ENCODE measurements at regions not wholly inside any gene's neighbourhood (a gene's known extent, or its start where the extent isn't known, plus 50 kb on each side); places are given as distances from the start of the nearest gene placed in this dataset.

DNA sequence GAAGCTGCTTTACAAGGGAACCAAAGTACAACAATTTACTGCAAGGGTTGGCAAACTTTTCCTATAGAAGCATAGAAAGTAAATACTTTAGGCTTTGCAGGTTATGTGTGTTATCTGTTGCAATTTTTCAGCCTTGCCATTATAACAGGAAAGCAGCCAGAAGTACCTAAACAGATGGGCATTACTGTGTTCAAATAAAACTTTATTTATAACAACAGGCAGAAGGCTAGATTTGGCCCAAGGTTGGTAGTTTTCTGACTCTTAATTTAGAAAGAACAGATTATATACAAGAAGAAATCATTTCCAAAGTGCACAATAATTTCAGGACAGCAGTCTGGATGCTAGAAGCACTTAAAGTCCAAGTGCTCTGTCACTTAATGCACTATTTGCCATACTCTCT lies 307.1 kb downstream of the ANKRD7 start (continued):
- TF ChIP-seq, protein P1, sequence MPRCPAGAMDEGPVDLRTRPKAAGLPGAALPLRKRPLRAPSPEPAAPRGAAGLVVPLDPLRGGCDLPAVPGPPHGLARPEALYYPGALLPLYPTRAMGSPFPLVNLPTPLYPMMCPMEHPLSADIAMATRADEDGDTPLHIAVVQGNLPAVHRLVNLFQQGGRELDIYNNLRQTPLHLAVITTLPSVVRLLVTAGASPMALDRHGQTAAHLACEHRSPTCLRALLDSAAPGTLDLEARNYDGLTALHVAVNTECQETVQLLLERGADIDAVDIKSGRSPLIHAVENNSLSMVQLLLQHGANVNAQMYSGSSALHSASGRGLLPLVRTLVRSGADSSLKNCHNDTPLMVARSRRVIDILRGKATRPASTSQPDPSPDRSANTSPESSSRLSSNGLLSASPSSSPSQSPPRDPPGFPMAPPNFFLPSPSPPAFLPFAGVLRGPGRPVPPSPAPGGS (IDR thresholded peaks at IDR 0.05): no peak
- TF ChIP-seq CEBPB (IDR thresholded peaks at IDR 0.05) (no peak), MYC (IDR thresholded peaks at IDR 0.05; ENCODE audit: borderline replicate concordance, low read length) (no peak)

DNA sequence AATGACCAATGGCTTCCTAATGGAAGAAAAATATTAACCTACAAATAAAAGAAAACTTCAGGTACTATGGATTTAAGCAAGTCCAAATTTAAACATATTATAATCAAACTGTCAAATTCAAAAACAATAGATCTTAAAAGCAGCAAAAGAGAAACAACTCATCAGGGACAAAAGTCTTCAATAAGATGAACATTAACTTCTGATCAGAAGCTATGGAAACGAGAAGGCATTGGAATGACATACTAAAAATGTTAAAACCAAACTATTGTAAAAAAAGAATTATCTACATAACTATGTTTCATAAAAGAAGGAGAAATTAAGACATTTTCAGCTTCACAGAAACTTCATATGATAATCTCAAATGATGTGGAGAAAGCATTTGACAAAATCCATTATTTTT lies 334.7 kb downstream of the ANKRD7 start:
- Histone ChIP-seq H3K9me3 (no peaks in the 10 kb centered on the region), H3K4me1 (no peaks in the 10 kb centered on the region), H3K4me2 (no peak overlapping the region), H3K27ac (no peak overlapping the region), H3K4me3 (no peak overlapping the region)
- 0% methylated on average over 1 of the region's 1 CpG for WGBS (ENCODE audit: missing lambda C conversion rate)
- no peak for DNase-seq (ENCODE audit: low read depth in 1 of 2, low spot score in 1 of 2)
- ChIA-PET CTCF (no interaction called here), POLR2A (no interaction called here)
- ATAC-seq: no peak
- FAIRE-seq: no peak
- TF ChIP-seq, protein P2, sequence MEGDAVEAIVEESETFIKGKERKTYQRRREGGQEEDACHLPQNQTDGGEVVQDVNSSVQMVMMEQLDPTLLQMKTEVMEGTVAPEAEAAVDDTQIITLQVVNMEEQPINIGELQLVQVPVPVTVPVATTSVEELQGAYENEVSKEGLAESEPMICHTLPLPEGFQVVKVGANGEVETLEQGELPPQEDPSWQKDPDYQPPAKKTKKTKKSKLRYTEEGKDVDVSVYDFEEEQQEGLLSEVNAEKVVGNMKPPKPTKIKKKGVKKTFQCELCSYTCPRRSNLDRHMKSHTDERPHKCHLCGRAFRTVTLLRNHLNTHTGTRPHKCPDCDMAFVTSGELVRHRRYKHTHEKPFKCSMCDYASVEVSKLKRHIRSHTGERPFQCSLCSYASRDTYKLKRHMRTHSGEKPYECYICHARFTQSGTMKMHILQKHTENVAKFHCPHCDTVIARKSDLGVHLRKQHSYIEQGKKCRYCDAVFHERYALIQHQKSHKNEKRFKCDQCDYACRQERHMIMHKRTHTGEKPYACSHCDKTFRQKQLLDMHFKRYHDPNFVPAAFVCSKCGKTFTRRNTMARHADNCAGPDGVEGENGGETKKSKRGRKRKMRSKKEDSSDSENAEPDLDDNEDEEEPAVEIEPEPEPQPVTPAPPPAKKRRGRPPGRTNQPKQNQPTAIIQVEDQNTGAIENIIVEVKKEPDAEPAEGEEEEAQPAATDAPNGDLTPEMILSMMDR (IDR thresholded peaks at IDR 0.05): no peak
- TF ChIP-seq EHMT2 (IDR thresholded peaks at IDR 0.05; ENCODE audit: low read depth) (no peak), HOXA7 (CRISPR knock-in tag; IDR thresholded peaks at IDR 0.05) (no peak)

DNA sequence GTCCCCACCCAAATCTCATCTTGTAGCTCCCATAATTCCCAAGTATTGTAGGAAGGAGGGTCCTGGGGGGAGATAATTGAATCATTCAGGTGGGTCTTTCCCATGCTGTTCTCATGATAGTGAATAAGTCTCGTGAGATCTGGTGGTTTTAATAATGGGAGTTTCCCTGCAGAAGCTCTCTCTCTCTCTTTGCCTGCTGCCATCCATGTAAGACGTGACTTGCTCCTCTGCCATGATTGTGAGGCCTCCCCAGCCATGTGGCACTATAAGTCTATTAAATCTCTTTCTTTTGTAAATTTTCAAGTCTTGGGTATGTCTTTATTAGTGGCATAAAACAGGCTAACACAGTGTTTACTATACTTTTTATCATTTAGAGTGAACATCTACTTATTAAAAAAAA lies 338.8 kb downstream of the ANKRD7 start:
- H3K4me2 ChIP-seq: no peak overlapping the region
- no peak for FAIRE-seq
- TF ChIP-seq SREBF2 (IDR thresholded peaks at IDR 0.05) (no peak), NFE2L2 (conservative IDR thresholded peaks at IDR 0.05; ENCODE audit: low read length) (no peak), MAZ (IDR thresholded peaks at IDR 0.05; ENCODE audit: borderline replicate concordance, low read depth, low read length) (no peak), ZNF302 (CRISPR knock-in tag; IDR thresholded peaks at IDR 0.05) (no peak)
- TF ChIP-seq, protein P2 (IDR thresholded peaks at IDR 0.05): no peak
- TF ChIP-seq, protein P3, sequence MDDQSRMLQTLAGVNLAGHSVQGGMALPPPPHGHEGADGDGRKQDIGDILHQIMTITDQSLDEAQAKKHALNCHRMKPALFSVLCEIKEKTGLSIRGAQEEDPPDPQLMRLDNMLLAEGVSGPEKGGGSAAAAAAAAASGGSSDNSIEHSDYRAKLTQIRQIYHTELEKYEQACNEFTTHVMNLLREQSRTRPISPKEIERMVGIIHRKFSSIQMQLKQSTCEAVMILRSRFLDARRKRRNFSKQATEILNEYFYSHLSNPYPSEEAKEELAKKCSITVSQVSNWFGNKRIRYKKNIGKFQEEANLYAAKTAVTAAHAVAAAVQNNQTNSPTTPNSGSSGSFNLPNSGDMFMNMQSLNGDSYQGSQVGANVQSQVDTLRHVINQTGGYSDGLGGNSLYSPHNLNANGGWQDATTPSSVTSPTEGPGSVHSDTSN (IDR thresholded peaks at IDR 0.05): no peak
- no peak for DNase-seq (ENCODE audit: low read depth in 1 of 2, low spot score in 1 of 2)
- H3K9me3 ChIP-seq: no peaks in the 10 kb centered on the region
- no peak for ATAC-seq
- ChIA-PET POLR2A (no interaction called here), CTCF (no interaction called here)
- no peaks in the 10 kb centered on the region for H3K4me1 ChIP-seq
- H3K4me3 ChIP-seq: no peak overlapping the region
- WGBS (ENCODE audit: missing lambda C conversion rate): 4% methylated on average over 2 of the region's 2 CpGs
- no peak overlapping the region for H3K27ac ChIP-seq

DNA sequence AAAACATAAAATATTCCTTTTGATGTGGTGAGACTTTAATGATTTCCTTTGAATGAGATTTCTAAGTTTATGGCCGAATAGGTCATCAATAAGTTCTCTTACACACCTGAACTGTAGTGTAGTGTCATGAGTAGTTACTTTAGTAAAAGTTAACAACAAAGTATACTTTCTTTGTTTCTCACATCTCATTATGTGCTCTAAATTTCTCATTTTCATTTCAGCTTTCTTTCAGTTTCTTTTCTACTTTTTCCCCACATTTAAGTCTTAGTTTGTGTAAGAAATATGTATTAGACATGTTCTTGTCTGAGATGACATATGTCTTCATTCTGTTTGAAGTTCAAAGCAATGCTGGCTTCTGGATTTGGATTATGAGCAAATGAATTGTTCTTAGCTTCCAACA lies 348.1 kb downstream of the ANKRD7 start:
- CTCF ChIA-PET: no interaction called here
- H3K9me3 ChIP-seq: no peaks in the 10 kb centered on the region

More for the DNA sequence above, 348.1 kb downstream of the ANKRD7 start:
- ATAC-seq (no peak), DNase-seq (ENCODE audit: low read depth in 1 of 2, low spot score in 1 of 2) (no peak), FAIRE-seq (no peak)
- TF ChIP-seq POLR2A (IDR thresholded peaks at IDR 0.05; ENCODE audit: low read length) (no peak), CBX2 (IDR thresholded peaks at IDR 0.05; ENCODE audit: borderline replicate concordance, low read depth) (no peak), EHMT2 (IDR thresholded peaks at IDR 0.05; ENCODE audit: low read depth) (no peak), EHF (CRISPR knock-in tag; IDR thresholded peaks at IDR 0.05) (no peak), ZNF302 (CRISPR knock-in tag; IDR thresholded peaks at IDR 0.05) (no peak), ZFP36 (IDR thresholded peaks at IDR 0.05; ENCODE audit: borderline replicate concordance, partially characterized antibody) (no peak), HOXB13 (CRISPR knock-in tag; IDR thresholded peaks at IDR 0.05; ENCODE audit: low read depth) (no peak), CEBPB (IDR thresholded peaks at IDR 0.05) (no peak), RARB (CRISPR knock-in tag; IDR thresholded peaks at IDR 0.05) (no peak)
- TF ChIP-seq, protein P4, sequence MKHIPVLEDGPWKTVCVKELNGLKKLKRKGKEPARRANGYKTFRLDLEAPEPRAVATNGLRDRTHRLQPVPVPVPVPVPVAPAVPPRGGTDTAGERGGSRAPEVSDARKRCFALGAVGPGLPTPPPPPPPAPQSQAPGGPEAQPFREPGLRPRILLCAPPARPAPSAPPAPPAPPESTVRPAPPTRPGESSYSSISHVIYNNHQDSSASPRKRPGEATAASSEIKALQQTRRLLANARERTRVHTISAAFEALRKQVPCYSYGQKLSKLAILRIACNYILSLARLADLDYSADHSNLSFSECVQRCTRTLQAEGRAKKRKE (CRISPR knock-in tag; IDR thresholded peaks at IDR 0.05; ENCODE audit: low read depth): no peak
- 4% methylated on average over 1 of the region's 1 CpG for WGBS (ENCODE audit: missing lambda C conversion rate)
- Histone ChIP-seq H3K4me3 (no peak overlapping the region), H3K4me1 (no peaks in the 10 kb centered on the region), H3K4me2 (no peak overlapping the region), H3K27ac (no peak overlapping the region)
- POLR2A ChIA-PET: no interaction called here
